MG63 (cell line): ENCODE measurements at regions not wholly inside any gene's neighbourhood (a gene's known extent, or its start where the extent isn't known, plus 50 kb on each side); places are given as distances from the start of the nearest gene placed in this dataset.
"Not testable (repeated sequence)": the region's sequence is repeated elsewhere in the genome, so short reads cannot be mapped to it uniquely, and the experiment has no call there.

Source experiments
- DNase-seq: peaks from one replicate; pipeline ENCODE4 v3.0.0-alpha.2; 2020
- H3K27me3 ChIP-seq: fragments of 250-450 bp; sonication (Bioruptor Pico); 2 replicates; pipeline ENCODE4 v1.5.1; 2020; ENCODE audit warnings: mild to moderate bottlenecking, moderate library complexity
- H3K36me3 ChIP-seq: fragments of 250-450 bp; sonication (Bioruptor Pico); 2 replicates; pipeline ENCODE4 v1.5.1; 2020; ENCODE audit warnings: mild to moderate bottlenecking, moderate library complexity
- H3K4me3 ChIP-seq: fragments of 250-450 bp; sonication (Bioruptor Pico); 2 replicates; pipeline ENCODE4 v1.5.1; 2020; ENCODE audit warnings: mild to moderate bottlenecking, moderate library complexity
- H3K9me3 ChIP-seq: fragments of 250-450 bp; sonication (Bioruptor Pico); 2 replicates; pipeline ENCODE4 v1.5.1; 2020; ENCODE audit warnings: mild to moderate bottlenecking, moderate library complexity

DNA sequence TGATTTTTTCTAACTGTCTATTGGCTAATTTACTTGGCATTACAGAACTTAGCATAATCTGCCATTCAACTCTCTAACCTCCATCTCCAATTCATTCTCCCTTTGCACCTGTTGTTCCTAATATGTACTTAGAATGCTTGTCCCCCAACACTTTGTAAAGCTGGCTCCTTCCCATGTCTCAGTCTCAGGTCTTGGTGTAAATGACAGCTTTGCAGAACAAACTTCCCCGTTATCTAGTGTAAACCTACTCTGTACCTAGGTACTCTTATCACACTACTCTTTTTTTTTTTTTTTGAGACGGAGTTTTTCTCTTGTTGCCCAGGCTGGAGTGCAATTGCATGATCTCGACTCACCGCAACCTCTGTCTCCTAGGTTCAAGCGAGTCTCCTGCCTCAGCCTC, 77.2 kb upstream of the CTNNA1 start:
- peaks cover 3% of the 10 kb centered on the region; the same call in 1 of the 2 replicates for H3K27me3 ChIP-seq
- no peak for DNase-seq
- H3K9me3 ChIP-seq: peaks cover 10% of the 10 kb centered on the region
- no peak overlapping the region for H3K4me3 ChIP-seq
- no peaks in the 10 kb centered on the region for H3K36me3 ChIP-seq

DNA sequence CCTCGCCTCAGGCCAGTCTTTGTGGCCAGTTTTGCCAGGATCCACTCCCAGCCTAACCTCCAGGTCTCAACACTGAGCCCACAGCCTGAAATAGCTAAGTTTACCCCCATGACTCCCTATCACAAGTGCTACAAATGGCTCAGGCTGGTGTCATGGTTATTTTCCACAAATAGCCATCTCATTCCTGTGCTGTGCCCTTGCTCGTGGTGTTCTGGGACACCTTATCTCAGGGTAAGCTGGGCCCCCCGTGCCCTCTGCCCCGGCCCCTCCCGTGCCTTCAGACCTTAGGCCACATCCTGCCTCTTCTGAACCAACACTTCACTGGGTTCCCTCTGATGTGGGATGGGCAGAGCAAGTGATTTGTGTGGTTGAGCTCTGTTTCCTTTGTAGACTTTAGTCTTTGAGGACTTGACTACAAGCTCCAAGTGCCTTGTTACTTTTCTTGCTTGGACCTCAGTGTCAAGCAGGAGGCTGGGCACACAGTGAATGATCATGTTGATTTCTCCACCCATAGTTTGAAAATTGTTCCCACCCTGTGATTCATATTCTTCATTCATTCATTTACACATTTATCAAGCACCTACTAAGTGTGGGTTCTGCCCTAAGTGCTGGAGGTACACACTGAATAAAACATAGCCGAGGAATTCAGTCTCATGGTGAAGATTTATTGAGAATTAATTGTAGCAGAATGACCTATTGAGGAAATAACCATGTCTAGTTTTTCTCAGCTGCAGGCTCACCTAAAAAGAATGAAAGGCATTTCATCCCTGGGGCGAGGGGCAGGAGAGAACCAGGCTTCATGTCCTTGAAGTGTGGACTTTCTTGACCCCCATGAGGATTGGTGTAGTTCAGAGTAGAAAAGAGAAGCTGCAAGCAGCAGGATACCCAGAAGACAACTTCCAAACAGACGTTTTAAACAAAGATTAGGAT, 84.5 kb upstream of the CTNNA1 start:
- no peak for DNase-seq
- H3K27me3 ChIP-seq: no peaks in the 10 kb centered on the region
- H3K9me3 ChIP-seq: no peaks in the 10 kb centered on the region

DNA sequence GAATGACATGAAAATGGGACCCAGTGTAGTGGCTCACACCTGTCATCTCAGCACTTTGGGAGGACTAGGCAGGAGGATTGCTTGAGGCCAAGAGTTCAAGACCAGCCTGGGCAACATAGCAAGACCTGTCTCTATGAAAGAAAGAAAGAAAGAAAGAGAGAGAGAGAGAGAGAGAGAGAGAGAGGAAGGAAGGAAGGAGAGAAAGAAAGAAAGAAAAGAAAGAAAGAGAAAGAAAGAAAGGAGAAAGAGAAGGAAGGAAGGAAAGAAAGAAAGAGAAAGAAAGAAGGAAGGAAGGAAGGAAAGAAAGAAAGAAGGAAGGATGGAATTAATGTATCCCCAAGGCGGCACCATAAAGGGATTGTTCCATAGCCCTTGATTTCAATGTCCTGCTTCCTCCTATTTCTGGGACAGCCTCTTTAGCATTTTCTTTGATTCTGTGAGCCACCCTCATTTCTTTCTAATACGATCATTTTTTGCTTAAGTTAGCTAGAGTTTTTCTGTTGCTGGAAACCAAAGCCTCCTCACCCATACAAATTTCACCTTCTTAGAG, 85.4 kb upstream of the CTNNA1 start:
- not testable (repeated sequence) for H3K36me3 ChIP-seq, H3K27me3 ChIP-seq, DNase-seq, H3K4me3 ChIP-seq, H3K9me3 ChIP-seq

More for the DNA sequence above, 84.5 kb upstream of the CTNNA1 start:
- no peak overlapping the region for H3K4me3 ChIP-seq
- H3K36me3 ChIP-seq: no peaks in the 10 kb centered on the region

DNA sequence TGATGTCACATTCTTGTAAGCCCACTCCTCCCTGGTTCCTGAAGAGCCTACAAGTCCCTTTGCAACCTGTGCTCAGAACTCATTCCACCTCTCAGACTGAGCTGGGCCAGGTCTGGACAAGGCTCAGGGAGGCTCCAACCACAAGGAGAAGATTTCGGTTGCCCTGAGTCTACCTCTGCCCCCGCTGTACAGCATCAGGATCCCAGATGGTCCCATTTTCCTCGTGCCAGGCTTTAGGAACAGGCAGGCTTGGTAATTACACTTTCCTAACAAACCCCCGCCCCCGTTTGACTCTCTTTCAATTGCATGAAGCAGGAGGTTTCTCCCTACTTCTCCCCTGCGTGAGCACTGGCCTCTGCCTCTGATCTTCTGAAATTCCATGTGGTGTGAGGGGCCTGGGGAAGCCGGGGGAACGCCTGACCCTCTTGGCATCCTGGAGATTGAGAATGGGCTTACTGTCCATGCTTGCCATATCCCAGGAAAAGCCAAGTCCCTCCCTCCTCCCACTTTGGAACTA, 86.9 kb upstream of the CTNNA1 start:
- DNase-seq: peak; percentile 32
- Histone ChIP-seq H3K4me3 (no peak overlapping the region), H3K27me3 (no peaks in the 10 kb centered on the region), H3K36me3 (no peaks in the 10 kb centered on the region), H3K9me3 (no peaks in the 10 kb centered on the region)

DNA sequence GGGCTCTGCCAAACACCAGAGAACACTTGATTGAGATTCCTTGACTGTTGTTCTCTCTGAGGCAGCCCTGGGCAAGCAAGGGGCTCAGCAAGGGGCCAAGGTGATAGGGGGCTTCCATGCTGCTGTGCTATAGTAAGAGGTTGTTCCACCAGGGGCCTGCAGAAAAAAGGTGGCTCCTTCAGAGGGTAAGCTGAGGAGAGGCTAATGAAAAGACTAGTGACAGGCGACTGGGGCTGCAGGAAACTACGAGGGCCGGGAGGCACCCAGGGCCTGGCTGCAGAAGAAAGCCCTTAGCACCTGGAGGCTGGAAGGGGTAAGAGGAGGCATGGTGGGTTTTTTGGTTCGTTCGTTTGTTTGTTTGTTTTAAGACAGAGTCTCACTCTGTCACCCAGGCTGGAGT, 88.0 kb upstream of the CTNNA1 start:
- Histone ChIP-seq H3K36me3 (no peaks in the 10 kb centered on the region), H3K27me3 (no peaks in the 10 kb centered on the region), H3K4me3 (no peak overlapping the region), H3K9me3 (no peaks in the 10 kb centered on the region)
- DNase-seq: no peak

DNA sequence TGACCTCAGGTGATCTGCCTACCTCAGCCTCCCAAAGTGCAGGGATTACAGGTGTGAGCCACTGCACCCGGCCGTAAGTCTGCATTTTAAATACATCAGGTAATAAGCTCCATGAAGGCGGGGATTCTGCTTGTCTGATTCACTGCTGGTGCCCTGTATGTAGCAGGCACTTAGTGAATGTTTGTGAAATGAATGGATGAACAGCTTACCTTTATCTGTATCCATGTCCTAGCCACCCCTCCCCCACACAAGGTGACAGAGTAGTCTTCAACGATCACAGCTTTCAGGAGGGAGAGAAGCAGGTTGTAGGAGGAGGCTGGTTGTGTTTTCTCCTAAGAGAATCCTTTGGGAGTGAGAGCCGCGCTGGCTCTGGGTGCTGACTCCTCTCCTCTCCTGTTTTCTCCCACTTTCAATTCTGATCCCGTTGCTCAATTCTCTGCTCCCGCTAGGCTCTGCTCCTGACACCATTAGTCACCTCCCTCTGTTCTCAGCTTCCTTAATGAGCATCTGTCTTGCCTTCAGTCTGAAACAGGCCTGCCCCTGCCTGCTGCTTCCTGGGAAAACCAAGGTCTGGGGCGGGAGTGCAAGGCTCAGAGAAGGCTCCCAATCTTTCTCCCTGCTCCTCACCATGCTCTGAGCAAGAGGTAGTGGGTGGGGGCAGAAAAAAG, 88.8 kb upstream of the CTNNA1 start:
- Histone ChIP-seq H3K36me3 (no peaks in the 10 kb centered on the region), H3K27me3 (no peaks in the 10 kb centered on the region), H3K9me3 (no peaks in the 10 kb centered on the region), H3K4me3 (no peak overlapping the region)
- no peak for DNase-seq

DNA sequence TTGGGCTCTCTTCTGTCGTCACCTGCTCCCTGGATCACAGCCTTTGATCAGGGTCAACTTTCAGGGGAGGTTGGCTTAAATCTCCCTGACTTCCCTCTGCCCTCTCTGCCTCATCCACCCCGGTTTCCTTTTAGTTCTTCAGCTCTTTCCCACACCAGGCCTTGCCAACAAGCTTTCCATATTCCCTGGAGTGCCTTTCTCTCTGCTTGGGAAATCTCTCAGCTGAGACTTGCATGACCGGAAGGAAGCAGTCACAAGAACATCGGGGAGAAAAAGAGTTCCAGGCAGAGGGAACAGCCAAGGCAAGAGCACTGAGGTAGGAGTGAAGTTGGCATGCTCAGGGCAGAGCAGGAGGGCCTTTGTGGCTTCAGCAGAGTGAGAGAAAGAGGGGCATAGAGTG, 88.4 kb upstream of the HSPA9 start:
- Histone ChIP-seq H3K36me3 (no peaks in the 10 kb centered on the region), H3K4me3 (no peak overlapping the region), H3K27me3 (no peaks in the 10 kb centered on the region), H3K9me3 (no peaks in the 10 kb centered on the region)
- no peak for DNase-seq

DNA sequence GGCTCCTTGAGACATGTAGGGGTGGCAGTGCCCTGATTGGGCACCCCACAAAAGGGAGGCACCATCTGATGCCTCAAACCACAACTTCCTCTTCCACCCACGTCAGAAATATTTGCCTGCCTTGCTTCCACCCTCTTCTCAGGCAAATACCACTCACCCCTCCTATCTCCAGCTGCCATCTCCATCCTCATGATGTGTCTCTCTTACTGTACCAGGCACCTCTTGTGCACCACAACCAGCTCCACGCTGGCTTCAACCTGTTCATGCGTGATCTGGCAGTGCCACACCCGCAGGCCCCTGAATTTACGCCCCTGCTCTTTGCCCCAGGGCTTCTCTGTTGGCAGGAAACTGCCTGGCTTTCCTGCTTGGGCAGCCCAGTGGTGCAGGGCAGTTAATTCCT, 87.8 kb upstream of the HSPA9 start:
- Histone ChIP-seq H3K9me3 (no peaks in the 10 kb centered on the region), H3K27me3 (no peaks in the 10 kb centered on the region), H3K36me3 (no peaks in the 10 kb centered on the region), H3K4me3 (no peak overlapping the region)
- DNase-seq: peak; percentile 36

DNA sequence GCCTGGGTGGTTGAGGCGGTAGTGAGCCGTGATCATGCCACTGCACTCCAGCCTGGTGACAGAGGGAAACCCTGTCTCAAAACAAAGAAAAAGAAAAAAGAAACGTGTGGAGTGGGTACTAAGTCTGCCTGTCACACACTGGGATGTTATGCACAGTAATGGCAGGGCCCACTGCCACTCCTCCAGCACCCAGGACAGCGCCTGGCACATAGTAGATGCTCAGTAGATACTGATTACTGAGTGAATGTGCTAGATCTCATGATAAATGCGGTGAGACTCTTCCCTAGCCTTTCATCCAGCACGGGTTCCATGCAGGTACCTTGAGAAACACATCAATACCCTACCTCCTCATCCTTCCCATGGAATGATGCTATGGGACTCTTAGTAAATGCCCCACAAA, 87.4 kb upstream of the HSPA9 start:
- DNase-seq: peak; percentile 47
- Histone ChIP-seq H3K9me3 (no peaks in the 10 kb centered on the region), H3K27me3 (no peaks in the 10 kb centered on the region), H3K36me3 (no peaks in the 10 kb centered on the region), H3K4me3 (no peak overlapping the region)

DNA sequence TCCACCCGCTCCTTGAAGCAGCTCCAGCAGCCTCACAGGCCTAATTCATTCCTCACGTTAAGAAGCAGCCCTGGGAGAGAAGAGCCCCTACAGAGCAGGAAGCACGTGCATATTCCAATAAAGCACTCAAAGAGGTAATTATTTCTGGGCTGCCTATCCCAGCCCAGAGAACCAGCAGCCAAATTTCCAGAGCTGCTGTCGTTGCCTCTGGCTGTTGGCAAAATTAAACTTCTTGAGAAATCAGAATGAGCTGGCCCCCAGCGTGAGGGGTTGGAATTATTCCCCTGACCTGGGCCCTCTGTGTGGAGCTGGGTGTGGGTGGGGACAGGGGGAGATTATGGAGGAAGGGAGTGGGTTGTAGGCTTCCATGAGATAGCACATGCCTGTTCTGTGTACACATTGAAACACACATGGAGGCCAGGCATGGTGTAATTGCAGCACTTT, 86.8 kb upstream of the HSPA9 start:
- DNase-seq: peak; percentile 47
- H3K4me3 ChIP-seq: no peak overlapping the region

DNA sequence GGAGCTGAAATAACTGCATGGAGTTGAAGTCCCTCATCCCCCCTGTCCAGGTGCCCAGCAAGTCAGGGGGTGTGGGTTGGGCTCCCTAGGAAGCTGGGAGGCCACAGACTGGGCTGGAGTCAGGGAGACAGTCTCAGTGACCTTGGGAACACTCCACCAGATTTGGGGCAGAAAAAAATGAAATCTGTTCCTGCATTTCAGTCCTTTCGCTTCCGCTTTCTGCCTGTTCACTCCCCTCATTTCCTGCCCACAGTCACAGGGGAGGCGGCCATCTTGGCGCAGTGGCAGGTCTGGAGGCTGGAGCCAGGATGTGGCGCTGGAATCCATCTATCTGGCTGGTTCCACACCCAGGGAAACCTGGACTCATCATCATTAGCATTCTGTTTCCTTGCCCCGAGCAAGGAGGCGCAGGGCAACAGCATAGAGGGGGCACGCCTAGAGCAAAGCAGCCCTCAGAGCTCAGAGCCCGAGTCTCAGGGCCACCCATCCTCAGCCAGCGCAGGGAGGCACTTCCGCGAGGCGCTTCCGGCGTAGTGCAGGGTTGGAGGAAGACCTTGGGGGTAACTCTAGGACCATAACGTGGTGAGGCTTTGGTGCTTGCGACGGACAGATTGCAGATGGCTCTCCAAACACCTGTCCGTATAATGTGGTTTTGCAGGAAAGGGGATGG, 86.2 kb upstream of the HSPA9 start:
- no peak for DNase-seq
- H3K4me3 ChIP-seq: no peak overlapping the region
- H3K27me3 ChIP-seq: no peaks in the 10 kb centered on the region
- no peaks in the 10 kb centered on the region for H3K9me3 ChIP-seq
- no peaks in the 10 kb centered on the region for H3K36me3 ChIP-seq

More for the DNA sequence above, 86.8 kb upstream of the HSPA9 start:
- Histone ChIP-seq H3K36me3 (no peaks in the 10 kb centered on the region), H3K27me3 (no peaks in the 10 kb centered on the region), H3K9me3 (no peaks in the 10 kb centered on the region)

DNA sequence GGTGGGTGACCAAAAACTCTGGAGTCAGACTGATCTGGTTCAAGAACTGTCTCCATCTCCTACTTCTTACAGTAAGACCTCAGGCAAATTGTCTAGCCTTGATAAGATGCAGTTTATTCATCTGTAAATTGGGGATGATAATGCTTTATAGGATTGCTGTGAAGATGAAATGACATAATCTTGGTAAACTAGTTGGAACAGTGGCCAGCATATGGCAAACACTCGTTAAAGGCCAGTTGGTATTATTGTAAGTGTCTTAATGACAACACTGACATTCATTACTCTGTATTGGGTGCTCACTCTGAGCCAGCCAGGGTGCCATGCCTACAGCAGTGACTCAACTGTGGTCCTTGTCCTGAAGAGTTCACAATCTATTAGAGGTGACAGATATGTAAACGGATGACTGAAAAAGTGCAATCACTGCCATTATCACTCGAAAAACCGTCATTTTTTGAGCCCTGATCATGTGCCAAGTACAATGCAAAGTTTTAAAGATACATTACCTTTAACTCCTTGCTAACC, 84.9 kb upstream of the HSPA9 start:
- Histone ChIP-seq H3K36me3 (no peaks in the 10 kb centered on the region), H3K9me3 (no peaks in the 10 kb centered on the region), H3K27me3 (no peaks in the 10 kb centered on the region), H3K4me3 (no peak overlapping the region)
- no peak for DNase-seq

DNA sequence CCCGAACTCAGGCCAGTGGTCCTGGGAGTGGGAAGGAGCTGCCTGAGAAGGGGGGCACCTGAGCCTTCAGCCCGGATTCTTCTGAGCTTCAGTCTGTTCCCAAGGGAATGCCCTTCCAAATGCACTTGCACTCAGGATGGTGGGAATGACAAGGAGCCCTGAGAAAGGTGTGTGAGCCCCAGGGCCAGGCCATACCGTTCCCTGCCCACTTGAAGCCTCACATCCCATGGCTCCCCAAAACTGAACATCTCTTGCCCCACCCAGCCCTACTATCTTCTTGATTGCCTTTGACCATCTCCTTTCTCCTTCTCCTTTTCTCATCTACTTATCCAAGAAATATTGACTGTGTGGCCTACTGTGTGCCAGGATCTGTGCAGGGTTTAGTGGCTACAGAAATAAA, 84.4 kb upstream of the HSPA9 start:
- H3K36me3 ChIP-seq: no peaks in the 10 kb centered on the region
- no peaks in the 10 kb centered on the region for H3K27me3 ChIP-seq
- H3K4me3 ChIP-seq: no peak overlapping the region
- H3K9me3 ChIP-seq: no peaks in the 10 kb centered on the region
- DNase-seq: no peak

DNA sequence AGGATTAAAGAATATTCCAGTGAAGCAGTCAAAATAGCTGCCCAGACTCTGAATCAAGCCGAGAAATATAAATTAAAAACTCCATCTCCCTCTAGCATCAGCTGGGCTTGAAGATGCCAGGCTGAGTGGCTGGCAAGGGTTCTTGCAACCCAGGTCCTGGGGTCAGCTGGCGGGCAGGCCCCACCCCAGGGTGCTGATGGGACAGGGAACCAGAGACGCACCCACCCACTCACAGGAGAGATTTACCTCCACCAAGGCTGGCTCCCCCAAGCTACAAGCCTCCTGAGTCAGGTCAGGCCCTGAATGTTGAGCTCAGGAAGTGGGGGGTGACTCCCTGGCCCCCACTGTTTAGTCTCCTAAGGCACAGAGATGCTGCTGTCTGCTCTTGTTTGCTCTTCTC, 83.9 kb upstream of the HSPA9 start:
- Histone ChIP-seq H3K4me3 (no peak overlapping the region), H3K36me3 (no peaks in the 10 kb centered on the region), H3K9me3 (no peaks in the 10 kb centered on the region), H3K27me3 (no peaks in the 10 kb centered on the region)
- DNase-seq: no peak

DNA sequence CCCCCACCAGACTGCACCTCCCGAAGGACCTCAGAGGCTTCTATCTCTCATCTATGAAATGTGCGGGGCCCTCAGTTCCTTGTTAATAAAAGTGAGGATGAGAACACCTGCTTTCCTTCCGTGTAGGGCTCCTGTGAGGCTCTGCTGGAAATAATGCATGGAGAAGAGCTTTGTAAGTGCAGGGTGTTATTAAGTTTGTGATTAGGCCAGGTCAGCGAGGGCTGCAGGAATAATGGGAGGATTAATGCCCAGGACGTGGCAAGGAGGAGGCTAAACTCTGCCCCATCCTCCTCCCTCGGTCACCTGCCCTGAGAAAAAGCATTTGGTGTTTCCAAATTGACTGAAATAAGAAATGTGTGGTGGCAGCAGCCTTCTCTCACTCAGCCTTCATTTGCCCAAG, 83.5 kb upstream of the HSPA9 start:
- Histone ChIP-seq H3K9me3 (no peaks in the 10 kb centered on the region), H3K27me3 (no peaks in the 10 kb centered on the region), H3K4me3 (no peak overlapping the region), H3K36me3 (no peaks in the 10 kb centered on the region)
- DNase-seq: no peak

DNA sequence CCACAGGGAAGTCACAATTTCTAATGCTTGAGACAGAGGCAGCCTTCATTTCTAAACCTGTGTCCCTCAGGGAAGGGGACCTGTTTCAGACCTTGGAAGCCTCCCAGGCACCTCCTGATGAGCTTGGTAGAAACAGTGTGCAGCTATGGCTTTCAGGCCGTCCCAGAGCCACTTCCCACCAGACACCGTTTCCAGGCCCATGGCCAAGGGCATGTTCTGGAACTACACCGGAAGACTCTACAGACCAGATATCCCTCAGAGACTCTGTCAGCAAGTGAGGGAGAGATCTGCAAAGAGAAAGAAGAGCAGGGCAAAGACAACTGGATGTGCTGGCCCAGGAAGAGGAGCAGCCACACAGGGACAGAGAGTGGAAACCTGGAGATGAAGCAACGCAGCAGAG, 82.2 kb upstream of the HSPA9 start:
- Histone ChIP-seq H3K27me3 (no peaks in the 10 kb centered on the region), H3K36me3 (no peaks in the 10 kb centered on the region), H3K9me3 (no peaks in the 10 kb centered on the region), H3K4me3 (no peak overlapping the region)
- no peak for DNase-seq

DNA sequence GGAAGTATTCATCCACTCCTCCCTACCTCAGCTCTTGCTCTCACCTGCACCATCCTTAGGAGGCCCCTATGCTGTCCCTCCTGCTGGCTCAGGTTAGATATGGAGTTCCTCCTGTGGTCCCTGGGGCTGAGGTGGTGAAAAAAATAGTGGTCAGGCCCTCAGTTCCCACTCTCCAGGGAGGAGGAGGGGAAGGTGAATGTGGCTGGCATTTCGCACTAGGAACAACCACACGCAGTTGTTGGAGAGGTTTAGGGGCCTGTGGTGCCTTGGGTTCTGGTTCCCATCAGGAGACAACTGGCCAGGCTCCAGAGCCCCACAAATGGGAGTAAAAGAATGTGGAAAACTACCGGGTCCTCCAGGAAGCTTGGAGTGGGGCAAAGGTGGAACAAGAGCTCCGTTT, 81.7 kb upstream of the HSPA9 start:
- no peak overlapping the region for H3K4me3 ChIP-seq
- no peaks in the 10 kb centered on the region for H3K9me3 ChIP-seq
- no peak for DNase-seq
- no peaks in the 10 kb centered on the region for H3K36me3 ChIP-seq
- H3K27me3 ChIP-seq: no peaks in the 10 kb centered on the region
